ENCODE measurements at regions not wholly inside any gene's neighbourhood (a gene's known extent, or its start where the extent isn't known, plus 50 kb on each side); places are given as distances from the start of the nearest gene placed in this dataset.

- DNase-seq = no peak
Observed at GRCh38 chr2:46850742-46851141, 64.9 kb downstream of the MCFD2 start.

DNA sequence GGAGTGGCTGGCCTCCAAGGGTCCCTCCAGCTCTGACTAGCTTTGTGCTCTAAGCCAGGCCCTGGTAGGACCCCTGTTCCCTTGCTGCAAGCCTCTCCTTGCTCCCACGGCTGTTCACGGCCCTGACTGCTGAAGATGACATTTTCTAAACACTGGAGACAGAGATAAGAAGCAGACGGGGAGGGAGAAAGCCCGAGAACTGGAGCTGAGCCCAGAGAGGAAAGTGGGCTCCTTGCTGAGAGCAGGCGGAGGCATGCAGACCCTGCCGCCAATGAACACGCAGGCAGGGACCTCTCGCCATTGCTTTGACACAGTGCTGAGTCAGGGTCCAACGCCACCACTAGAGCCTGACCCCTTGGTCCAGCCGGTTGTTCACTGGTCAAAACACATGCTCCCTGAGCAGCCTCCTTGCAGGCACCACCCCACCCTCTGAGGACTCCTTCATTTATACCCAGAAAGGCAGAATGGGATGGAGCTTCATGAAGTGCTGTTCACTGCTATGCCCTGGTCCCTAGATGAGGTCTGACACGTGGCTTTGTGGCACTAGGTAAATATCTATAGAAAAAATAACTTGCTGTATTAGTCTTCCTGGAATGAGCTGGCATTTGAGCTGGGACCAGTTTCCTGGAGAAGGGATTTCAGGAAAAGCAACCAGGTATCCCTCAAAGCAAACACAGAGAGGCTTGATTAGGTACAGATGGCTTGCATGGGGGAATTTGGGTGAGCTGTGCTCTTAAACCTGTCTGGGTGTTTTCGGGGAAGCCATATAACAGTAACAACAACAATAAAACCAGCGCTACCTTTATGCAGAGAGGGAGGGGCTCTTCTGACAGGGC is 65.7 kb downstream of the MCFD2 start:
- no peak for DNase-seq

- DNase-seq = no peak
Observed at GRCh38 chr2:46849046-46849715, 66.4 kb downstream of the MCFD2 start.

GRCh38 chr2:46848447-46848846 is 67.2 kb downstream of the MCFD2 start:
- no peak for DNase-seq

DNA sequence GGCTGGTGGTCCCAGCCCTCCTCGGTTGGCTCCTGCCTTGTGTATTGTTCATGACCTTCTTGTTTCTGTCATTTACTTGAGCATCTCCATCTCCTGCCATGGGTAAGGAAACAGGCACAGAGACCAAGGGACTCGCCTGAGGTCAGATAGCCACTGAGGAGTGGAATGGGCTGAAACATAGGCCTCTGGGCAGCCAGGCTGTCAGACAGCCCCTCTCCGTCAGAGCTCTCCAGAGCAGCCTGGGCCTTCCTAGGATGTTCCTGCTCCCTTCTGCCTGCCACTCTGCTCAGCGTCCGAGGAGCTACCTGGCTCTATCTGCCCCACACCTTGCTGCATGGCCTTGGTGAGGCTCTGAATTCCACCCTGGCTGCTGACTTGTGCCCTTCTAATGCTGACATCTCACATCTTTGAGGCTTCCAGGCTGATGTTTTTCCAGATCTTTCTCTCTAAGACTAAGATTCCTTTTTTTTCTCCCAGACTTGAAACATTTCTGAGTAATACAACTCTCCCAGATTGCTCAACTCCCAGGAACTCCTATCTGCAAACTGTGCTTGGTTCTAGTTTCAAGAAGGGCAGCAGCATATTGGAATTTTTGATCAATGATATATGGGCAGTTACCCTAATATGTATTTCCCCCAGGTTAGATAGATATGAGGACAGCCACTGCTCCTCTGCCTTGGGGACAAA is 67.7 kb downstream of the MCFD2 start:
- no peak for DNase-seq

DNA sequence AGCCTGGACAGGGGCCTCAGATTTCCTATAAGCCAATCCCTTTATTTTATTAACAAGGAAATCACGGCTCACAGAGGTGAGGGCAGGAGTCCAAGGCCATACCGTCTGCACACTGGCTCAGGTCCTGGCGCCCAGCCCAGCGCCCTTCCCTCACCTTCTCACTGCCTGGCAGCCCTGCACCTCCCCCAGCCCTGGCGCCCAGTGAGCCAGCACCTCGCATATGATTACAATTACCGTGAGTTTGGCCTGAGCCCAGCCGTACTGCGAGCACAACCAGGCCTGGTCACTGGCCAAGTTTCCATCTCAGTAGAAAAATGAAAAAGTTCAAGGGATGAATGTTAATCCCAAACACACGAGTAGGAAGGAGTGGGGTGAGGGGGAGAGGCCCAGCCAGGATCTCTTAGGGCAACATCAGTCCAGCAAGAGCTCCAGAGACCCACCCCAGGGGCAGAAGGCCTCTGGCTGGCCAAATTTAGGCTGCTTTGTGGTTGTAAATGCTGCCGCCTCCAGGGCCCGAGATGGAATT is 68.4 kb downstream of the MCFD2 start:
- DNase-seq = no peak

- DNase-seq = no peak
Observed at GRCh38 chr2:46846536-46846935, 69.1 kb downstream of the MCFD2 start.

DNA sequence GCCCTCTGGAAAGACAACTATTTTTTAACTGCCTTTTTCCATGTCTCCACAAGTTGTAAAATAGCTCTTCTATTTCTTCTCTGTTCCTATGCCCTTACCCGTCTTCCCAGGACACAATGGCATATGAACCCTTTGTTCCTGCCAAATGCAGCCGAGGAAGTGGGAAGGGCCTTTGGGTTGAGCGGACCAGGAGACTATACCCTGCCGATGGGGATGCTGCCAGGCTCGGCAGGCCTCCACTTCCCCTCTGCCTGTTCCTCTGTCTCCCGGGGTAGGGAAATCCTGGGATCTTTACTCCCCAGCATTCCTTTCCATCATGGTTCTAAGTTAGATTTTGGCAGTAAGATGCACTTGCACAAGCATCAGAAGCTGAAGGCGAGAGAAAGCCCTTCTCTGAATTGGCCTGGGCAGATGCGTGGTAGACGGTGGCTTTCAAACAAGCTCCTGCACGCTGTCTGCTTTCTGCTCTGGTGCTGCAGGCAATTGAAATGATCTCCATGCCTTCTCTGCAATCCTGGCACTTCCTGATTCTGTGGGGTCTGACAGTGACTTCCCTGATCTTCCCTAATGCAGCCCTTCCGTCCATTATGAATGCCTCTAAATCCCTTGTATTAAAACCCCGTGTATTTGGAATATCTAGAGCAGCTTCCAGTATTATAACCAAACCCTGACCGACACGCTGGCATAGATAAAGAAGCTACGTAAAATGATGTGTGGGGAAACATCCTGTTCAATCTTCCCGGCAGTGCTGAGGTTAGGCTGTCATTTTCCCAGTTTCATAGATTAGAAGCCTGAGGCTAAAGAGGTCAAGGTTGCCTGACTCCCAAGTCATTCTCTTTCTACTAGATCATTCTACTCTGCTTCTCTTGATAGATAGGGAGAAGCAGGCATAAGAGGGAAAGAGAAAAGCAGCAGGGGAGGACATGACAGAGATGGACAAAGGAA is 69.8 kb downstream of the MCFD2 start:
- DNase-seq = no peak

GRCh38 chr2:46844443-46844842 is 71.2 kb downstream of the MCFD2 start:
- DNase-seq = no peak

DNA sequence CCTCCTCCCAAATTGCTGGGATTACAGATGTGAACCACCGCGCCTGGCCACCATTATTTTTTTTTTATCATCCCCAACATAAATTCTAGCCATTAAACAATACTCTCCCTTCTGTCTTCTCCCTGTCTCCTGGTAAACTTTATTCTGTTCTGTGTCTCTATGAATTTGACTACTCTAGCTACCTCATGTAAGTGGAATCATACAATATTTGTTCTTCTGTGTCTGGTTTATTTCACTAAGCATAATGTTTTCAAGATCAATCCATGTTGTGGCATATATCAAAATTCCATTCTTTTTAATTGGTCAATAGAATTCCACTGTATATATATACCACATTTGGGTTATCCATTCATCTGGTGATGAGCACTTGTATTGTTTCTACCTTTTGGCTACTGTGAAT is 71.6 kb downstream of the MCFD2 start:
- no peak for DNase-seq

DNA sequence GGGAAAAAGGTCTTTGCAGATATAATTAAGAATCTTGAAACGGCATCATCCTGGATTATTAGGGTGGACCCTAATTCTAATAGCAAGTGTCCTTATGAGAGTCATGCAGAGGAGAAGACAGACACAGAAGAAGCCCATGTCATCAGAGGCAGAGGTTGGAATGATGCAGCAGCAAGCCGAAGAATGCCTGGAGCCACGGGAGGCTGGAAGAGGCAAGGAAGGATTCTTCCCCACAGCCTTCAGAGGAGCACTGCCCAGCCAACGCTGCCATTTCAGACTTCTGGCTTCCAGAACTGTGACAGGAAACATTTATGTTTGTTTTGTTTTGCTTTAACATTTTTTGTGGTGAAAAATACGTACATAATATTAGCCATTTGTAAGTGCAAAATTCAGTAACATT is 72.3 kb downstream of the MCFD2 start:
- DNase-seq = no peak

DNA sequence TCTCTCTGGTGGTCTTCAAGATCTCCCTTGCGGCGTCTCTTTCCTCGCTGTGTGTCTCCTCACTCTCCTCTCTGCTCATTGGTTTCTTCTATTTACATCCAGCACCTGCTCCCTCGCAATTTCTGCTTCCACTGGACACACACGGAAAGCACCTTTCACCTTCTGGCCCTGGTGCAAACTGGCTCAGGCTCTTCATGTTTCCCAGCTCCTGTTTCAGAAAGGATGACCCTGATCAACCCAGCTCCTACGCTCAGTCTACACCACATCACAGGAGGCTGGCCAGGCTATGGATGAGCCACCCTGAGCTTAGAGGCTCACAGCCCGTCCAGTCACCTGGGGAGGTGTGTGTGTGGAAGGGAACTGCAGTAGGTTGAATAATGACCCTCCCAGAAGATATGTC is 72.7 kb downstream of the MCFD2 start:
- DNase-seq = no peak

DNA sequence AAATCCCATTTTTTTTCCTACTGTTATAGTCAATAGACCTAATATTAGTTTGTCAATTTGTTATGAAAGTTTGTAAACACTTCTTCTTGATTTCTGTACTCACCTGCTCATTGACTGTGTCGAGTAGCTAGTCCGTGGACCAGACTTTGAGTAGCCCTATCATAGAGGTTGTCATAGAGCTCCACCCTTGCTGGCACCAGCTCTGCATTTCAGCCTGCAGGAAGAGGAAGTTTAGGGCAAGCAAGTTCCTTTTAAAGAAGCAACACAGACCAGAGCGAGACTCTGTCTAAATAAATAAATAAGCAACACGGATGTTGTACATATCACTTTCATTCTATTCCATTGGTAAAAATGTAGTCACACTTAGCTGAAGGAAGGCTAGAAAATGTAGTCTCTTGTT is 74.0 kb downstream of the MCFD2 start:
- no peak for DNase-seq

- DNase-seq = no peak
Observed at GRCh38 chr2:46839045-46839444, 76.6 kb downstream of the MCFD2 start.

DNA sequence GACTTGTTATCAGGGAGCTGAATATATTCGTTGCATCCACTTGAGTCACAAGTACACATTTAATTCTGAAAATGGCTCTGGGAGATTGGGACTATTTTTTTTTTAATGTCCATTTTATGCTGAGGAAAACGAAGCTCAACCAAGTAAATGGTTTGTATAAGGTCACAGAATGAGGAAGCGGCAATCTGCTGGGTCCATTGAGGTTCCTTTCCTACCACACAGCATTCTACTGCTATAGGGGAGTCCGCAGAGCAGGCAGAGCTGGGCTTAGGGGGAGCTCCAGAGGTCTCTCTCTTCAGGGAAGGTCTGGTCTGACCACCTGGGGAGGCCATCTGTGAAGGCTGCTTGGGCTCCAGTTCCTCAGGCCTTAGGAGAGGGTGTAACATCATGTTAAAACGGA is 77.9 kb downstream of the MCFD2 start:
- DNase-seq = no peak

- DNase-seq = no peak
Observed at GRCh38 chr2:46837112-46837454, 78.5 kb downstream of the MCFD2 start.

DNA sequence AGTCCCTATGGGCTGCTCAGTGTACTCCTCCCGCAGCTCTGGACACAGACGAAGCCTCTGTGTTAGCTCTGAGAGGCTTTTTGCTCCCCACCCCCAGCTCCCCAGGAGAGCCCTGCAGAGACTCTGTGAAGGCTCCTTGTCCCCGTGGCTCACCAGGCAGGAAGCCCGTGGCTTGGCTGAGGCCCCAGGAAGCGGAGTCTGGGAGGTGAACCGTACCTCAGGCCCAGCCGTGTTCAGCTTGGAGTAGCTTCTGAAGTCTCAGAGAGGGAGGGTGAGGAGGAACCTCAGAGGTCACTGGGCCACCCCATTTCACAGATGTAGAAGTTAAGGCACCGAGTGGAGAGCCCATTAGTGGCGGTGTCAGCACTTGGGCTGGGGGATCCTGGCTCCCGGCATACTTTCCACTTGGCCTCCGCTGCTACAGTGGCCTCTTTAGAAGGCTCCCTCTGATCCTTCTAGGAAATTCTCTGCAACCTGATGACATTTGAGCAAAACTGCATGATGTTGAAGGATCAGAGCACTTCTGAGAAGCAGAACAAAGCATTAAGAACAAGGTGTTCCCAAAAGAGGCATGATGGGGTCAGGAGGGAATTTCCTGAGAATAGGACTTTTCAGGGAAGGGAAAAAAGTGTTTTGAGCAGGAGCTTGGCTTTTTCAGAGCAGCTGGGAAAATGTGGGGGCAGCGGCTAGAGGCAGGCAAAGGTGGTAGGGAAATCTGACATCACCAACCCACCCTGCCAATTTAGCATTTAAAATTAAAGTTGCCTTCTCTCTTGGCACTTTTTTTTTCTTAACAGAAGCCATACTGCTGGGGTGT is 79.1 kb downstream of the MCFD2 start:
- DNase-seq = no peak

DNA sequence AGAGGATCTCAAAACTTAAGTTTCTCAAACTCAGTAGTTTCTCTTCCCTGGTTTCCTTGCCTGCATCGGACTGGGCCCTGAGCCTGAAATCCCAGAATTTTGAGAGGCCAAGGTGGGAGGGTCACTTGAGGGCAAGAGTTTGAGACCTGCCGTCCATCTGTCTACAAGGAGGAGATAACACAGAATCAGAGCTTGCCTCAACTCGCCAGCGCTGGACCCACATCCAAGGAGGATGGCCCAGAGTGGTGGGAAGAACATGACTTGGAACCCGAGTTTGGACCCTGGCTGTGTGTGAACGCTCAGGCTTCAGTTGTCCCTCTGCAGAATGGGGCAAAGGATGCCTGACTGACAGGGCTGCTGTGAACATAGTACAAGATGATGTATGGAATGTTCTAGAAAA is 80.1 kb downstream of the MCFD2 start:
- DNase-seq = no peak

GRCh38 chr2:46832543-46832942 is 83.1 kb downstream of the MCFD2 start:
- no peak for DNase-seq

GRCh38 chr2:46831869-46832265 is 83.7 kb downstream of the MCFD2 start:
- no peak for DNase-seq

GRCh38 chr2:46831051-46831868 is 84.3 kb downstream of the MCFD2 start:
- DNase-seq = no peak
